Activated T-cell treated with anti-CD3 and anti-CD28 coated beads for 24 hours (primary cell): ENCODE measurements at regions not wholly inside any gene's neighbourhood (a gene's known extent, or its start where the extent isn't known, plus 50 kb on each side); places are given as distances from the start of the nearest gene placed in this dataset.
A peak's percentile ranks its signal among the peaks of the same experiment; 100 is the strongest.
"Not testable (repeated sequence)": the region's sequence is repeated elsewhere in the genome, so short reads cannot be mapped to it uniquely, and the experiment has no call there.

Experiments used
- DNase-seq: peaks from one replicate; pipeline ENCODE4 v3.0.0-alpha.2; 2020; ENCODE audit warnings: low read depth

DNA sequence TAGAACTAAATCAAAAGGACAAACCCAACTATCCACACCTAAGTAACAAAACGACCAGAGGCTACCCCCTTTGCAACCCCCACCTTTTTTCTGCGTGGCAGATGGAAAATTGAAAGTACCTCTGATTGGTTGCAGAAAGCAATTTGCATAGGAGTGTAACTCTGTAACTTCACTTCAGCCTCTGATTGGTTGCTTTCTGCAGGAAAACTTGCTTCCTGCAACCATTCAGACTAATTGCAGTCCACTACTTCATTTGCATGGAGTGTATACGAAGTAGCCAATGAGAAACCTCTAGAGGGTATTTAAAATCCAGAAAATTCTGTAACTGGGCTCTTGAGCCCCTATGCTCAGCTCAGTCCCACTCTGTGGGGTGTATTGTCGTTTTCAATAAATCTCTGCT lies 129.1 kb upstream of the OLIG3 start:
- no peak for DNase-seq

DNA sequence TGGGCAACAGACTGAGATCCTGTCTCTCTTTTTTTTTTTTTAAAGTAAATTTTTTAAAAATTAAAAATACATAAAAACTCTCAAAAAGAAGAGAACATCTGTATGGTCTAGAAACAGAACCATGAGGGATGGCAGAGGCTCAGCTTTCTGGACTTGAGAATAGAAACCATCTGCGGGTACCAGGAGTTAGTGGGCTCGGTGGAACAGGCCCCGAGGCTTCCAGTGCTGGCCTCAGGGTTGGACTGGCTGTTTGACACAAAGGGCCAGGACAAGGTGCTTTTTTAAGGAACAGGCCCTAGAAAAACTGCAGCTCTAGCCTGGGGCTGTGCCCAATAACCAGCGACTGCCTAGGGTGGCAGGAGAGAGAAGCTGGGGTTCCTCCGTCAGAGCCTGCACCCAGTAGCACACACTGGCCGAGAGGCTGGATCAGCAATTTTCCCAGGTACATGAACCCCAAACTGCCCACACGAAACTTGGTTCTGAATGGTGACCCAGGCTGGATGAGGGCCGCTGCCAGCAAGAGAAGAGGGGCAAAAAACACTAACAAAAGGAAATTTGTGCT lies 131.0 kb upstream of the OLIG3 start:
- DNase-seq, result no peak

DNA sequence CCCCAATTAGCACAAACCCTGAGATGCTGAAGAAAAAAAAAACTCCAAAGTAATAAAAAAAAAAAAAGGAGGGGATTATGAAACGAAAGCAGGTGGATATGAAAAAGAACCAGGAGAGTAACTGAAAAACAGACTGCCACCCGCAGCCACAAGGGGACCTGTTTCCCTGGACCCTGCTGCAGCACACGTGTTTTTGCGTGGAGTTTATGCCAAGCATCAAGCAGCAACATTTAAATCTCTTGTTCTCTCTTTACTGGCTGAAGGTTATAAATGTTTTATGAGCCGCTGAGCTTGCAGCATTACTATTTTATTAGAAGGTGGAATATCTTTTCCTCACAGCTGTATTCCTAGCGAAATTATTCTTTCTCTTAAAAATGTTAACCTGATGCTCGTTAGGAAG lies 131.6 kb upstream of the OLIG3 start:
- DNase-seq, result no peak

DNA sequence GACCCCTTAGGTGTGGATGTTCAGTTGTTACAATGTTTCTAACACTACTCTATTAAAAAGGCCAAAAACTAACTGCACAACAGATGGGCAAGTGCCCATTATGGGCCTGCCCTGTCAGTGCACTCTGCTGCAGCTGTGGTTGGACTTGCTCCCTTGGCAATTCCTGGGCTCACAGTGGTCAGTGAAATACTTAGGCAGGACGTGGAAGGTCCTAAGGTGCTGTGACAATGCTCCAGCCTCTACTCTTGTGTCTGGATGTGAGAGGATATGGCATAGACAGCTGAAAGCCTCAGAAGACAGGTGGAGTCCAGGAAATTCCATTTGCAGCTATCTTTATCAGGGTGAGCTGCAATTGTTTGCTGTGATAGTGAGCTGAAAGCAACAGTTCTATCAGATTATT lies 136.5 kb upstream of the OLIG3 start:
- no peak for DNase-seq

DNA sequence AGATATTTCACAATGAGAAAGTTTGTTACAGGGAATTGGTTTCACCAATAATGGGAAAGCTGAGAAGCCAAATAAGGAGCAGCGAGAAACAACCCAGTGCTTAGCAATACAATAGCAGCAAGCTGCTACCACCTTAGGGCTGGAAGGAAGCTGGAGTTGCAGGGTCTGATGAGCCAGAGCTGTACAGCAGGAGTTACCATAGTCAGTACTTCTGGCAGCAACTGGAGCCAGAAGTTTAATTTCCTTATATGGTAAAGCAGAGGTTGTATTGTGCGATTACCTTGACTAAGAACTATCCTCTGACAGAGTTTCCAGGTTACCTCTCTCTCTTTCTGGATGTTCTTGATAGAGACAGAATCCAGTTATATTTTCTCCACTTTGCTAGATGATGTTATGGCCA lies 137.1 kb upstream of the OLIG3 start:
- DNase-seq, result no peak

DNA sequence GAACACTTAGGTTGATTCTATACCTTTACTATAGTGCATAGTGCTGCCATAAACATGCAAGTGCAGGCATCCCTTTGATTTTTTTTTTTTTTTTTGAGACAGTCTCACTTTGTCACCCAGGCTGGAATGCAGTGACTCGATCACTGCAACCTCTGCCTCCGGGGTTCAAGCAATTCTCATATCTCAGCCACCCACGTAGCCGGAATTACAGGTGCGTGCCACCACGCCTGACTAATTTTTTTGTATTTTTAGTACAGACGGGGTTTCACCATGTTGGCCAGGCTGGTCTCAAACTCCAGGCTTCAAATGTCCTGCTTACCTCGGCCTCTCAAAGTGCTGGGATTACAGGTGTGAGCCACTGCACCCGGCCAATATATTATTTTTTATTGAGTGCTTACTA lies 140.0 kb upstream of the OLIG3 start:
- not testable (repeated sequence) for DNase-seq

DNA sequence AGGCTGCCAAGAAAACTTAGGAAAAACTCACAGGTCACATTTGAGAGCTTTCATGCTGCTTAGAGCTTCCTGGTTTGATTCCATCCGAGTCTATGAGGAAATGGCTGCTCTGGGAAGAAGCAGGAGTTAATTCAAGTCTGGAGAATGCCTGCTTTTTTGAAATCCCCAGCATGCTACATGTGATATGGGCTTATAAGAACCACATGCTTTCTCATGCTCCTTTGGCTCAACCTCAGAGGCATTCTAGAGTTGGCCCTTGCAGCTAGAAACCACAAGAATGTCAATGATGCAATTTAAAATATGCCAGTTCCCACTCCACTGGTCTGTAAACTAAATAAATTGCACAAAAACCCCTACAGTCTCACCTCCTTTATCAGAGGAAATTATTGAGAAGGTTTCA lies 142.9 kb upstream of the OLIG3 start:
- no peak for DNase-seq

DNA sequence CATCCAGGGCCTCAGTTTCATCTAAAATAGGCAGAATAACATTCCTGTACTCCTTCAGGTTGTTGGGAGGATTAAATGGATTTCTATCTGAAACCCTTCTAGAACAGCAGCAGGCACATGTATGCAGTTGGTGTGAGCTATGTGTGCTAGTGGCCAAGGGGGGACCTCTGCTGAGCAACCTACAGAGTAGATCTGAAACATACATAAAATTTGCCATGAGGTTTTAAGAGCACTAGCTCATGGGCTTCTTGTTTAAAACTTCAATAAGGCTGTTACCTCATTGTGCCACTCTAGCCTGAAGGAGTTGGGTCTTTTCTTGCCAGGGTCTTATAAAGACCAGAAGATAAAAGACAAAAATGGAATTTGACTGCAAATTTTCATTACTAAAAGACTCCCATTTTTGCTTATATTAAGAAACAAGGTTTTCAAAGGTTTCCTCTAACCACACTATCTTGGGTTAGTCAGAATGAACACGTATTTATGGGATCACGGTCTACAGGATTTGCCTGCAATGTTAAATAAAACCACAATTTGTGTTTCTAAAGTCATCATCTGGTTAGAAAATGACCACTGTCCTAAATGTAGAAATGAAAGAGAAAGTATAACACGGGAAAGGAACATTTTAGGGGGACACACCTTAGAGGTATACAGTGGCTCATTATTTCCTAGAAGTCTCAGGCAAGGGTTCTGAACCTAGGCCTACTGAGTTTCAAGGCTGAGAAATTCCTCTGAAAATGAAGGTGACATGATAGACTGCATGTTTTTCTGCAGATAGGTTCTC lies 144.9 kb upstream of the OLIG3 start:
- no peak for DNase-seq

DNA sequence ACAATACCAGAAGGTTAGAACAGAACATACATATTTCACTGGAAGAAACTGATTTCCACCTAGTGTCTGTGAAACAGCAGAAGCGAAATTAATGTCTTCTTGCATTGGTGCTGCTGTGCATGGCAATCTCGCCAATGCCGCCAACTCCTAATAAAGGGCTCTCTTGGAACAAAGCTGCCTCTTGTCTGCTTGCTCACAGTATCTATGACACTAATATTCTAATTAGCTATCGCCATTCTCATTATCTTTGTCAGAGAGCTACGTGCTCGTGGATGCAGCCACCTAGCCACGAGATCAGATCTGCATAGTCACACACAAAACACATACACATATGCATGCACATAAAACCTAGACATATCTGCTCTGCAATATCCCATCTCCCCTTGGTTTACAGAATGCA lies 145.9 kb upstream of the OLIG3 start:
- no peak for DNase-seq

DNA sequence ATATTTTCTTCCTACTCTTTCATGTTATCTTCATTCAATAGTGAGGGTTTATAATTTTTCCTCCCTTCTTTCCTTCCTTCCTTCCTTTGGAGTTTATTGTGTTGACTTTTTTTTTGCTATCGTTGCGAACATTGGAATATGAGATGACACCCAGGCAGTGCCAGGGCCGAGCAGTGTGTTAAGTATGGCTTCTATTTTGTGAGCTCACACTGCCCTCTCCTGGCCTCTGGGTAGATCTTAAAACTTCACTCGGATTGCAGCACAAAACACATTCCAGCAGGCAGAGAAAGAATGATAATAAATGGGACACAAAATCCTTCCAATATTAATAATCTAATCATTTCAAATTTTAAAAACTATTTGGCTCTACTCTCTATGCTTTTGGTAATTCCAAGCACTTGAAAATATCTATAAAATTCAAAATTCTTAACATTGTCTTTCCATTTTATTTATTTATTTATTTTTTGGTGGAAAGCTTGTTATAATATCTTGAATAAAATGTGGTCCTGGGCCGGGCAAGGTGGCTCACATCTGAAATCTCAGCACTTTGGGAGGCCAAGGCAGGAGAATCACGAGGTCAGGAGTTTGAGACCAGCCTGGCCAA lies 147.4 kb upstream of the OLIG3 start:
- peak; percentile 48 for DNase-seq

DNA sequence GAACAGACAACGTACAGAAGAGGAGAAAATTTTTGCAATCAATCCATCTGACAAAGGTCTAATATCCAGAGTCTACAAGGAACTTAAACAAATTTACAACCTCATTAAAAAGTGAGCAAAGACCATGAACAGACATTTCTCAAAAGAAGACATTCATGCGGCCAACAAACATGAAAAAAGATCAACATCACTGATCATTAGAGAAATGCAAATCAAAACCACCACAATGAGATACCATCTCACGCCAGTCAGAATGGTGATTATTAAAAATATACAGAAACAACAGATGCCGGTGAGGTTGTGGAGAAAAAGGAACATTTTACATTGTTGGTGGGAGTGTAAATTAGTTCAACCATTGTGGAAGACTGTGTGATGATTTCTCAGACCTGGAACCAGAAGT lies 149.0 kb upstream of the OLIG3 start:
- DNase-seq, result not testable (repeated sequence)

DNA sequence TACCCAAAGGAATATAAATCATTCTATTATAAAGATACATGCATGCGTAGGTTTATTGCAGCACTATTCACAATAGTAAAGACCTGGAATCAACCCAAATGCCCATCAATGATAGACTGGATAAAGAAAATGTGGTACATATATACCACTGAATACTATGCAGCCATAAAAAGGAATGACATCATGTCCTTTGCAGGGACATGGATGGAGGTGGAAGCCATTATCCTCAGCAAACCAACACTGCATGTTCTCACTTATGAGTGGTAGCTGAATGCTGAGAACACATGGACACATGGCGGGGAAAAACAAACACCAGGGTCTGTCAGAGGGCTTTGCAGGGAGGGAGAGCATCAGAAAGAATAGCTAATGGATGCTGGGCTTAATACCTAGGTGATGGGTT lies 149.4 kb upstream of the OLIG3 start:
- DNase-seq, result not testable (repeated sequence)

DNA sequence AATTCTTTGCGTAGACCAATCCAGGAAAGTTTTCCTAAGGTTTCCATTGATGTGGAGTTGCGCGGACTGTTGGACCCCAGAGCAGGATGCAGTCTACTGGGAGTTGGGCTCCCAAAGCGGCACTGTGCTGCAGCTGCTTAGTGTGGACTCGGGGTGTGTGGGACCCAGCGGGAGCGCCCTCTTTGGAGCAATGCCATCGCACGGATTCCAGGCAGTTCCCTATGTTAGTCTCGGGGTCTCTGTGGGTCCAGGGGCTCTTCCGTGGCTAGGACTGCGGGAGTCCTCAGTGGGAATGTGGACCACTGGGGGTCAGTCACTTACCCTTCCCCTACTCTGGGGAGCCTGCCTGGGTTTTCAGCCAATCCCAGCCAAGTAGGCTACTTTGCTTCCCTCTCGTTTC lies 151.7 kb upstream of the OLIG3 start:
- DNase-seq, result no peak

DNA sequence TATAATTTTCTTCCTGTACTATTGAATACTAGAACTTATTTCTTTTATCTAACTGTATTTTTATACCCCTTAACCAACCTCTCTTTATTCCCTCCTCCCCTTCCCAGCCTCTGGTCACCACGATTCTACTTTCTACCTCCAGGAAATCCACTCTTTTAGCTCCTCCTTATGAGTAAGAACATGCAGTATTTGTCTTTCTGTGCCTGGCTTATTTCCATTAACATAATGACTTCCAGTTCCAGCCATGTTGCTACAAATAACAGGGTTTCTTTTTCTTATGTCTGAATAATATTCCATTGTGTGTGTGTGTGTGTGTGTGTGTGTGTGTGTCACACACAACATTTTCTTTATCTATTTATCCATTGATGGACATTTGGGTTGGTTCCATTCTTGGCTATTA lies 152.3 kb upstream of the OLIG3 start:
- no peak for DNase-seq

DNA sequence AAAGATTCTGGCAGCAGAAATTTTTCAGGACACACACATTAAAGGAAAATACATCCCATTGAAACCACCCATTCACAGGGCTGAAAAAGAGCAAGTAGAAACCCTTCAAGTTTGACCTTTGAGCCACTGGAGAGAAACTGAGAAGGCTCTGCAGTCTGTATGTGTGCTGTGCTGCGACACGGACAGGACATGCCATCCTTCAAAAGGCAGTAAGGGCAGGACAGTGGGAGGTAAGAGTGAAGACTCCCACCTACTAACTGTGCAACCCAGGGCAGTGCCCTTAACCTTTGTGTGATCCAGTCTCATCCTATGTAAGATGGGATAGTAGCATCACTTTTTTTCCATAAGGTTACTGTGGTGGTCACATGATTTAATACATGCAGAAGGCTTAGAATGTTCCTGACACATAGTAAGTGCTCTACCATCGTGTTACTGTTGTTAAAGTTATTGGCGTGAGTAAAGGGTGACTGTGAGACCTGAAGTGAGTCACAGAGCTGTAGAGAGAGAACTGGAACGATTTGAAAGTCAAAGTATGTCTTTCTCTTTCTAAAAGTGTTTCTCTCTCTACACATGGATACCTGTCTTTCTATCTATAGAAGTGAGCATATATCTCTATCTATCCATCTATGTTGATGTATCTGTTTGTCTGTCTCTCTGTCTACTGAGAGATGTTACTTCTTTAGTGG lies 153.7 kb upstream of the OLIG3 start:
- DNase-seq, result no peak

DNA sequence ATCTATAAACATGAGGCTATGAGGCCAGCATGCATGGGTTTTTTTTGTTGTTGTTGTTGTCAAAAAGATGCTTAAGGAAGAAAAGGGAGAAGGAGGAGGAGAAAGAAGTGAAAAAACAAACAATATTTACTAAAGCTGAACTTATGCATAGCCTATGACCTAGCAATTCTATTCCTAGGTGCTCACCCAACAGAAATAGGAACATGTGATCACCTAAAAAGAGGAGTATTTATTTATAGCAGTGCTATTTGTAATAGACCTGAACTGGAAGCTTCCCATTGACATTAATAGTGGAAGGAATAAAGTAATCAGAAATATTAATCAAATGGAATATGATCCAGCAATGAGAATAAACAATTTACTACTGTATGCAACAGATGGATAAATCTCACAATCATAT lies 156.5 kb upstream of the OLIG3 start:
- no peak for DNase-seq

DNA sequence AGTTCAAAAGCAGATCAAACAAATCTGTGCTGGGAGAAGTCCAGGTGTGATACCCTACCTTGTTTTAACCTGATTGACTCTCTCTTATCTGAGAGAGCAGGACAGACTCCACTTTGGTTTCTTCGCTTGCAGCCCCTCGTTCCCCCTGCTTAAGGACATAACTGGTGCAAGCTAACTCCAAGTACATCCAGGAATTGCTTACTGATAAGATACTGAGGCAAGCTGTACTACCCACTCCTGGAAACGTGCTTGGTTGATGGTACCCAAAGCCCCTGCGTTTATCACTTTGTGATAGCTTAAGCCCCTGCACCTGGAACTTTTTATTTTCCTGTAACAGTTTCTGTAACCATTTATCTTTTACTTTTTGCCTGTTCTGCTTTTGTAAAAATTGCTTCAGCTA lies 157.0 kb upstream of the OLIG3 start:
- no peak for DNase-seq

DNA sequence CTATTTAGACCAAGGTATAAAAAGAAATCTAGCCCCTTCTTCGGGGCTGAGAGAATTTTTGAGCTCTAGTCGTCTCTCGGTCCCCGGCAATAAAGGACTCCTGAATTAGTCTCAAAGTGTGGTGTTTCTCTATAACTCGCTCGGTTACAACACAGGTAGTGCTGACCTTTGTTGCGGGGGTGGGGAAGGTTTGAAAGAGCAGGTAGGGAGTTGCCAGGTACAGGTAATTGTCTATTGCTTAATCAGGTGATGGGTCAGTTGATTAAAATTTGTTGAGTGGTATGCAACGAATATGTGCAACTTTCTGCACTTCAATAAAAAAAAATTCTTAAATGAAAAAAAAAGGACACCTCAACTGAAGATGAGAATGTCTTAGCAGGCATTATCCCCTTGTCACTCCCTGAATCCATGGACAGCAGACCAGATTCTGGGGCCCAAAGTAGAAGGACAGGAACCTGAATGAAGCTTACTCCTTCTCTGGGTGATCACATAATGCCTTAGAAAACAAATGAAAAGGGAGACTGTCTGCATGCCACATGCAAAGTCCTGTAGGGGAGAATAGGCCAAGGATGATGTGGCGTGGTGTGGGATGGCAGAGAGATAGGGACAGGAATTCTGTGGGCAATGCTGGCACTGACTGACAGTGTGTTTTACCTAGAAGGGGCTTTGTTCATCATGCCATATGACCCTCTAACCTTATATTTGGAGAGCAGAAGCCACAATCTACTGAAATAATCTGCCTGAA lies 157.6 kb upstream of the OLIG3 start:
- no peak for DNase-seq

DNA sequence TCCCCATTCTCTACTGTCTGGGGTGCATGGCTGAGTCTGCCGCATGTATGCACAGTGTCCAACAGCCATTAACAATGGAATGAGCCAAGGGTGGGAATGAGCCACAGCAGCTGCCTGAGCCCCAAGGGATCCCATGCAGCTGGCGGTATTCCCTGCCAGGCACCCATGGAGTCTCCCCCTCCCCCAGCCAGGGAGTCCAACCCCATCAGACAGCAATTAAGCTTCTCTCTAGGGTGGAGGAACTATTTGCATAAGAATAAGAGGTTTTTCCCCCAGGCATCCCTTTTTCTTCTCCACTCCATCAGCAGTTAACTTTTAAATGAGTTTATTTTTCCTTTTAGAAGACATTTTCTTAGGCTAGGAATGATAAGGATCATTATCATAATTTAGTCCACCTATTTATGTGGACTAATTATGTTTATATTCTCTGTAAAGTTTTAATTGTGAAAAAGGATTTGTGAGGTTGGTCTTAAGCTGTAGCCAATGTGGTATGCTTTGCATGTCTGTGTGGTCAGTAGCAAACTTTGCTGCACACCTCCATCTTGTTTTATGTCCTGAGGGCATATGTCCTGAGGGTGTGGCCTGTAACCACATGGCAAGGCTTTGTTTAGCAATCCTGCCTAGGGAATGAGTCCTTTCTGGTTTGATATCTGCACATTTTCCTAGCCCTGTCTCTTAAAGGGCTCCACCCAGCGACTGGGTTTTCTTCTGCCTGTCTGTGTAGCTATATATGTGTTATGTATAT lies 158.9 kb upstream of the OLIG3 start:
- DNase-seq, result no peak

DNA sequence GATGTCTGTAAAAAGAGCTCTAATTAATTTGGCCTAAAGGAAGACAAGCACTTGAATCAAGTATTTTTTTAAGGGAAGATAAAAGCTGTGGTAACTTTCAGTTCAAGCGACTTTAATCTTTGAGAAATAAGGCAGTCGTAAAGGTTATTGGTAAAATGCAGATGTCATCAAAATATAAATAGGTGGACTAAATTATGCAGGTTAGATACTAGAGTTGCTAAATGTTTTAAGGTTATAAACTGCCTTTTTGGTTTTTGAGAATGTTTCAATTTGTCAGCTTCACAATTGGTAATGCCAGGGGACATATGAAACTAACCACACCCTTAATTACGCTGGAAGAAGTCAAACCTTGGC lies 159.5 kb upstream of the OLIG3 start:
- no peak for DNase-seq

DNA sequence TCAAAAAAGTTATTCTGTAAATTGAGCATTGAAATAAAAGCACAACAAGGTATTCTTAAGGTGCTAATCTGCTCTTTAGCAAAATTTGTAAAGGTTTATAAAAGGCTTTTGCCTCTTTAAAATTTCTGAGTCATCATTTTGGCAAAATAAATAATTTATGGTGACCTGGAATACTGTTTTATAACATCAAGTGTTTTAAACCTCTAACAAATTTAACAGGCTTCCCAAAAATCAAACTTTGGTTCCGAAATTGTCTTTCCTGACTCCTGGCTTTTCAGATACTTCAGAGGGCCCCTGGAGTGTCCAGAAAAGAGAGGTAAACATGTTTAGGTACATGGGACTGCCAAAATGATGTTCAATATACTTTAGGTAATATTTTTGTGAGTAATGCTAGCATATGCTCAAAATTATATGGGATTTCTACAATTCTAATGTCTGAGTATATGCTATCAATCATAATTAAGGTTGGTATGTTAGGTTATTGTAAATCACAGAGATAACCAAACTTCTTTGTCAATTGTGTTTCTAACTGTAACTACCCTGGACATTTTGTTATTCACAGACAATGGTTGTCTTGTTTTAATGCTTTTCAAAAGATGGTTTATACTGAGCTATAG lies 160.3 kb upstream of the OLIG3 start:
- DNase-seq, result no peak
